Endothelial cell of umbilical vein (primary cell): ENCODE measurements at regions not wholly inside any gene's neighbourhood (a gene's known extent, or its start where the extent isn't known, plus 50 kb on each side); places are given as distances from the start of the nearest gene placed in this dataset.
A peak's percentile ranks its signal among the peaks of the same experiment; 100 is the strongest.

Source experiments
- BruUV-seq: library from RNA; stranded (reverse); fragments of 400-500 nt; replicated peaks from 2 replicates; lab custom pipeline; 2021; lab: Mats Ljungman, UMichigan
- CTCF ChIA-PET: fragments of 300-600, 350-600 bp; sonication (Branson Sonifier 250); formaldehyde crosslinking; loops from one replicate; lab custom pipeline; 2021; ENCODE audit warnings: antibody characterized with exemption, inconsistent platforms; lab: Charles Lee
- POLR2A ChIA-PET: fragments of 300-600, 350-600 bp; sonication (Branson Sonifier 250); formaldehyde crosslinking; loops from one replicate; lab custom pipeline; 2021; ENCODE audit warnings: antibody characterized with exemption, inconsistent platforms; lab: Charles Lee
- DNase-seq: peaks from one replicate; pipeline ENCODE4 v3.0.0-alpha.2; 2011; ENCODE audit warnings: low read depth, low spot score
- FAIRE-seq: peaks from 2 replicates; lab custom pipeline; 2011; peaks lifted over from hg19 to GRCh38; lab: Jason Lieb, UNC
- H2AFZ ChIP-seq: 2 replicates; pipeline ENCODE4 v1.6.0; 2012; ENCODE audit warnings: low read depth, low read length, control low read depth, inconsistent platforms
- H3K27ac ChIP-seq: 2 replicates; pipeline ENCODE4 v1.5.1; 2011; ENCODE audit warnings: low read depth, mild to moderate bottlenecking, control low read depth, low read length, moderate library complexity; ENCODE audit not compliant: insufficient read depth
- H3K27me3 ChIP-seq, 2 experiments: 2 replicates each; pipeline versions ENCODE4 v1.6.0 to v1.6.1; 2011; ENCODE audit warnings: low read length in 2 of 2, mixed read lengths in 1 of 2; ENCODE audit not compliant: control insufficient read depth in 2 of 2, insufficient read depth in 2 of 2
- H3K36me3 ChIP-seq, 2 experiments: 2 replicates in 1 of 2; 3 replicates in 1 of 2; pipeline ENCODE4 v1.5.1; 2011; ENCODE audit warnings: low read length in 2 of 2, mild to moderate bottlenecking in 1 of 2, moderate library complexity in 1 of 2; ENCODE audit not compliant: control insufficient read depth in 2 of 2, insufficient read depth in 2 of 2; ENCODE audit errors: extremely low read depth in 1 of 2
- H3K4me1 ChIP-seq: 3 replicates; pipeline ENCODE4 v1.5.1; 2011; ENCODE audit warnings: mild to moderate bottlenecking, low read length; ENCODE audit not compliant: control insufficient read depth, insufficient read depth; ENCODE audit errors: extremely low read depth
- H3K4me2 ChIP-seq: 2 replicates; pipeline ENCODE4 v1.6.1; 2011; ENCODE audit warnings: low read length, control low read depth, mixed read lengths; ENCODE audit not compliant: insufficient read depth
- H3K4me3 ChIP-seq, 3 experiments: fragments of 200-600 bp in 1 of 3; sonication (generic), shearing (Covaris generic) in 1 of 3; replicated peaks in 1 of 3; 2 replicates each; pipeline ENCODE4 v1.5.1; 2011 to 2016; ENCODE audit warnings: control low read depth in 3 of 3, low read length in 3 of 3, mild to moderate bottlenecking in 2 of 3, inconsistent platforms in 1 of 3, low read depth in 1 of 3, moderate library complexity in 1 of 3; ENCODE audit not compliant: insufficient read depth in 1 of 3
- H3K79me2 ChIP-seq: 2 replicates; pipeline ENCODE4 v1.6.0; 2012; ENCODE audit warnings: low read length, inconsistent platforms; ENCODE audit not compliant: control insufficient read depth, insufficient read depth
- H3K9ac ChIP-seq: replicated peaks from 2 replicates; pipeline ENCODE3; 2011; ENCODE audit warnings: low read length, control low read depth; ENCODE audit not compliant: insufficient read depth; ENCODE audit errors: extremely low read depth
- H3K9me1 ChIP-seq: replicated peaks from 3 replicates; pipeline ENCODE4 v1.6.0; 2011; ENCODE audit warnings: mild to moderate bottlenecking, low read length; ENCODE audit not compliant: control insufficient read depth, insufficient read depth; ENCODE audit errors: extremely low read depth
- H3K9me3 ChIP-seq: replicated peaks from 2 replicates; pipeline ENCODE4 v1.5.1; 2012; ENCODE audit warnings: low read length, inconsistent platforms; ENCODE audit not compliant: control insufficient read depth, insufficient read depth
- H4K20me1 ChIP-seq: replicated peaks from 2 replicates; pipeline ENCODE3; 2011; ENCODE audit warnings: mild to moderate bottlenecking, low read length; ENCODE audit not compliant: control insufficient read depth, insufficient read depth; ENCODE audit errors: extremely low read depth
- CTCF ChIP-seq, 2 donors: IDR thresholded peaks; 1 replicate in 1 of 2; 2 replicates in 1 of 2; pipeline ENCODE4 v1.5.1; 2011; ENCODE audit warnings: low read length in 2 of 2, mild to moderate bottlenecking in 2 of 2, moderate library complexity in 2 of 2, control low read depth in 1 of 2, inconsistent platforms in 1 of 2, low read depth in 1 of 2; ENCODE audit not compliant: insufficient read depth in 1 of 2; ENCODE audit errors: extremely low read depth in 1 of 2
- EZH2 ChIP-seq: IDR thresholded peaks from 2 replicates; pipeline ENCODE4 v1.6.1; 2012; ENCODE audit warnings: borderline replicate concordance, low read depth, mild to moderate bottlenecking, moderate library complexity, low read length, inconsistent platforms; ENCODE audit not compliant: severe bottlenecking
- FOS ChIP-seq: IDR thresholded peaks from 2 replicates; pipeline ENCODE4 v1.6.1; 2011; ENCODE audit warnings: mild to moderate bottlenecking, low read length, moderate library complexity, borderline replicate concordance; ENCODE audit not compliant: insufficient read depth
- GATA2 ChIP-seq: IDR thresholded peaks from 2 replicates; pipeline ENCODE4 v1.7.0; 2011; ENCODE audit warnings: low read depth, mild to moderate bottlenecking, moderate library complexity, mixed read lengths, low read length; ENCODE audit not compliant: insufficient read length, insufficient read depth
- MAX ChIP-seq: IDR thresholded peaks from 2 replicates; pipeline ENCODE4 v1.6.1; 2011; ENCODE audit not compliant: insufficient read depth, insufficient read length
- MYC ChIP-seq: IDR thresholded peaks from one replicate; pipeline ENCODE4 v1.6.1; 2011; ENCODE audit warnings: mild to moderate bottlenecking, low read depth, low read length
- POLR2A ChIP-seq: IDR thresholded peaks from 2 replicates; pipeline ENCODE4 v1.6.1; 2012; ENCODE audit warnings: low read depth, mild to moderate bottlenecking, control low read depth, low read length
- POLR2AphosphoS5 ChIP-seq: IDR thresholded peaks from 2 replicates; pipeline ENCODE4 v1.6.1; 2012; ENCODE audit warnings: low read depth, mild to moderate bottlenecking, control low read depth, low read length, moderate library complexity; ENCODE audit not compliant: insufficient read depth
- dilution Hi-C: fragments of 300-500 bp; cut with MboI; formaldehyde crosslinking; loops from one replicate; pipeline ENCODE4 v1.15.0; 2019; ENCODE audit warnings: low sequenced_read_pairs; ENCODE audit not compliant: extremely low pct_ligation_motif_present
- intact Hi-C: fragments of 100-400 bp; cut with micrococcal nuclease; formaldehyde crosslinking; loops from one replicate; pipeline ENCODE4 v1.10.0; 2022

DNA sequence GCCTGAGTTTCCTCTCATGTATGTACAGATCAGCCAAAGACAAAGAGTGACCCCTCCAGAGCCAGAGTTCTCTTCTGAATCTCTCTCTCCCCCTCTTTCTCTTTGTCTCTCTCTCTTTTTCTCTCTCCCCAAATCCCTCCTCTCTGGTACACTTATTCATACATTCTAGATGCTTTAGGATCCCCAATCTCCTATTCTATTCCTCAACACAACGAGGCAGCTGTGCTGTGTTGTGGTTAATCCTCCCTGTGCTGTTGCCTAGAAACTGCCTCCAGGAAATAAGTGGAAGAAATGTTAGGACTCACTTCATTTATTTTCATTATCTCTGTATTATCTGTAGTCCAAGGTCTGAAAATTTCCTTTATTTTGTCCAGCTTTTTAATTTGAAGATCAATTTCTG, 350.5 kb upstream of the OR4E1 start:
- intact Hi-C loops: no loop called here
- Histone ChIP-seq H3K9ac (no peak overlapping the region), H3K27ac (no peak overlapping the region), H3K4me1 (no peaks in the 10 kb centered on the region), H4K20me1 (no peaks in the 10 kb centered on the region), H2AFZ (no peak overlapping the region), H3K9me3 (no peaks in the 10 kb centered on the region), H3K79me2 (no peaks in the 10 kb centered on the region), H3K27me3 (peaks cover 6 to 40% of the 10 kb centered on the region in 2 experiments), H3K4me3 (no peak overlapping the region), H3K4me2 (no peak overlapping the region), H3K36me3 (no peaks in the 10 kb centered on the region), H3K9me1 (no peaks in the 10 kb centered on the region)
- DNase-seq (no peak), FAIRE-seq (peak; percentile 15)
- dilution Hi-C loops: no loop called here
- POLR2A ChIA-PET: no interaction called here
- CTCF ChIA-PET: no interaction called here
- TF ChIP-seq GATA2 (no peak), MAX (no peak), CTCF (IDR thresholded peaks at IDR 0.05; ENCODE audit: extremely low read depth in 1 of 2, insufficient read depth in 1 of 2, low read depth in 1 of 2, low read length in 2 of 2) (no peak)
- no TSS peak for BruUV-seq

- Histone ChIP-seq H3K36me3 (no peaks in the 10 kb centered on the region), H3K9me3 (no peaks in the 10 kb centered on the region), H3K9ac (no peak overlapping the region), H3K4me3 (no peak overlapping the region), H3K27me3 (peaks cover 1 to 35% of the 10 kb centered on the region in 2 experiments), H2AFZ (no peak overlapping the region), H3K79me2 (no peaks in the 10 kb centered on the region), H3K9me1 (peaks cover 2% of the 10 kb centered on the region), H3K27ac (no peak overlapping the region), H3K4me1 (no peaks in the 10 kb centered on the region), H3K4me2 (no peak overlapping the region), H4K20me1 (no peaks in the 10 kb centered on the region)
- intact Hi-C loops (no loop called here), dilution Hi-C loops (no loop called here)
- no TSS peak for BruUV-seq
- DNase-seq: no peak
- no peak for FAIRE-seq
- no peak for TF ChIP-seq GATA2
- no peak for TF ChIP-seq CTCF (IDR thresholded peaks at IDR 0.05; ENCODE audit: extremely low read depth in 1 of 2, insufficient read depth in 1 of 2, low read depth in 1 of 2, low read length in 2 of 2)
- no peak for TF ChIP-seq MAX
- no peak for TF ChIP-seq POLR2A
- TF ChIP-seq EZH2: no peak
- no peak for TF ChIP-seq POLR2AphosphoS5
- TF ChIP-seq FOS: no peak
- TF ChIP-seq MYC: no peak
- ChIA-PET POLR2A (no interaction called here), CTCF (interaction anchor here (1.5 to 4.6 kb wide), 4 partner anchors 21 to 82 kb away, joined by 3 to 25 read pairs (median 8); no protein-coding TSS in a partner anchor)
Measured at GRCh38 chr14:22018890-22019289, 345.3 kb upstream of the OR4E1 start.
